ENCODE measurements at regions not wholly inside any gene's neighbourhood (a gene's known extent, or its start where the extent isn't known, plus 50 kb on each side); places are given as distances from the start of the nearest gene placed in this dataset.

GRCh38 chr18:70500748-70501147, 211.9 kb downstream of the SOCS6 start:
- no peak for DNase-seq (ENCODE audit: low read depth)
- TF ChIP-seq CTCF (conservative IDR thresholded peaks at IDR 0.05; ENCODE audit: low read depth, low read length) = no peak
- H3K4me3 ChIP-seq (ENCODE audit: low read depth, low read length) = no peak overlapping the region

- no peak for DNase-seq (ENCODE audit: low read depth)
- TF ChIP-seq CTCF (conservative IDR thresholded peaks at IDR 0.05; ENCODE audit: low read depth, low read length) = no peak
Measured at GRCh38 chr18:70499218-70499691, 210.4 kb downstream of the SOCS6 start.

GRCh38 chr18:70496353-70497294, 207.8 kb downstream of the SOCS6 start:
- no peak for DNase-seq (ENCODE audit: low read depth)
- no peak overlapping the region for H3K4me3 ChIP-seq (ENCODE audit: low read depth, low read length)
- no peak for TF ChIP-seq CTCF (conservative IDR thresholded peaks at IDR 0.05; ENCODE audit: low read depth, low read length)

More at GRCh38 chr18:70499218-70499691, 210.4 kb downstream of the SOCS6 start:
- H3K4me3 ChIP-seq (ENCODE audit: low read depth, low read length) = no peak overlapping the region

GRCh38 chr18:70494524-70494923, 205.7 kb downstream of the SOCS6 start:
- no peak for DNase-seq (ENCODE audit: low read depth)
- no peak for TF ChIP-seq CTCF (conservative IDR thresholded peaks at IDR 0.05; ENCODE audit: low read depth, low read length)
- H3K4me3 ChIP-seq (ENCODE audit: low read depth, low read length) = no peak overlapping the region

- H3K4me3 ChIP-seq (ENCODE audit: low read depth, low read length) = no peak overlapping the region
- no peak for DNase-seq (ENCODE audit: low read depth)
- no peak for TF ChIP-seq CTCF (conservative IDR thresholded peaks at IDR 0.05; ENCODE audit: low read depth, low read length)
Measured at GRCh38 chr18:70493461-70493860, 204.6 kb downstream of the SOCS6 start.

GRCh38 chr18:70491734-70492348, 203.0 kb downstream of the SOCS6 start:
- H3K4me3 ChIP-seq (ENCODE audit: low read depth, low read length) = no peak overlapping the region
- TF ChIP-seq CTCF (conservative IDR thresholded peaks at IDR 0.05; ENCODE audit: low read depth, low read length) = peak; percentile 91
- peak; percentile 62 for DNase-seq (ENCODE audit: low read depth)

Data from choroid plexus epithelial cell (primary cell).